NCI-H526 (cell line): ENCODE measurements at regions not wholly inside any gene's neighbourhood (a gene's known extent, or its start where the extent isn't known, plus 50 kb on each side); places are given as distances from the start of the nearest gene placed in this dataset.

Source experiments
- DNase-seq, 2 experiments: peaks; one replicate each; lab custom pipeline; 2025; lab: John Stamatoyannopoulos, UW

DNA sequence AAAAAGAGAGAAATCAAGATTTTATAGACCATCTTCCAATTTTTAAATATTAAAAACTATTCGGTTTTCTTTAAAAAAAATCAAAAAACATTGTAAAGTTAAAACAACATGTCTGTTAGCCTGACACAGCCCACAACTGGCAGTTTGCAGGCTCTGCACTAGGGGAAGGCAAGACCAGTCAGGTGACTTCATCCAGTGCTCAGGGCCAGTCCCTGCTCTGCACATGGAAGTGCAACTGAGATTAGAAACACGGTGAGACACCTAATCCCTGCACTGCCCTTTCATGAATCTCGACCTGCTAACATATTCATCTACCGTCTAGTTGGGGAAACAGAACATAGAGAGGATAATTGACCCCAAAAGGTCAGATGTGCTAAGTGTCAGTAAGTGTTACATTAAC, 135.2 kb downstream of the BARD1 start:
- DNase-seq, result no peak

DNA sequence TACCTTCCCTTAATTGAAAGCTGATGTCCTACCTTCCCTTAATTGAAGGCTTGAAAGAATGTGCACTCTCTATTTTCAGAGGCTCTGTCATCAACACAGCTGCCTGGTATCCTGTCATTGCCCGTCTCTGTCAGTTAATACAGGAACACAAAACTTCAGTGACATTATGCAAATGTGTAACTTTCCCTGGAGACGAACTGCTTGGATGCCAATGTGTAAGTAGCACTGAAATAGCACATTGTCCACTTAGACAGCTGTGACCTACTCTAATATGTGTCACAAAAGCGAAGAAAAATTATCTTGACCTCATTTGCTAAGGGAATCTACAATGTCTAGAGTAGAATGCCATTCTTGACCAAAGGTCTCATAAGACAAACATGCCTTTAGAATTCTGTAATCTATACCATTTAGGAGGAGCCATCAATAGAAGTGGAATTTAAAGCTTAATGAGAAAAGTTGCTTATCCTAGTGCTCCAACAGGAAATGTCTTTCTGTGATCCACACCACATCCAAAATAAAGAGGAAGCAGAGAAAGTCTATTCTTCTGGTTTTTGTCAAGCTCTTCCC, 138.1 kb downstream of the BARD1 start:
- DNase-seq, result peak in 1 of 2 experiments; percentile 43

DNA sequence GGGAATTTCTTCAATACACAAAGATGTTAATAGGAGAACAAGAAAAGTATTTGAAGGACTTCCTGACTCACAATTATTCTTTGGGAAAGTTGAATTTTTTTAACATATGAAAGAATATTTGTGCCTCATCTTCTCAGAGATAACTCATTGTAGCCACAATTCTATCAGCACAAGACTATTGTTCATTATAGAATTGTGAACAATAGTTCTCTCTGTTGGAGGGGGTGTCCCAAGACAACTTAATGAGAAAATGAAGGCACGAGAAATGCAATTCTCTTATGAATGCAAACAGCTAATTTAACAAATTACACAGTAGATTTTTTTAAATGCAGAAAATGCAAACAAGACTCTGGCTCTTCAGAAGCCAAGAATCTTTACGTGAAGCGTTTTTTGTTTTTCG, 157.0 kb downstream of the BARD1 start:
- DNase-seq, result no peak

DNA sequence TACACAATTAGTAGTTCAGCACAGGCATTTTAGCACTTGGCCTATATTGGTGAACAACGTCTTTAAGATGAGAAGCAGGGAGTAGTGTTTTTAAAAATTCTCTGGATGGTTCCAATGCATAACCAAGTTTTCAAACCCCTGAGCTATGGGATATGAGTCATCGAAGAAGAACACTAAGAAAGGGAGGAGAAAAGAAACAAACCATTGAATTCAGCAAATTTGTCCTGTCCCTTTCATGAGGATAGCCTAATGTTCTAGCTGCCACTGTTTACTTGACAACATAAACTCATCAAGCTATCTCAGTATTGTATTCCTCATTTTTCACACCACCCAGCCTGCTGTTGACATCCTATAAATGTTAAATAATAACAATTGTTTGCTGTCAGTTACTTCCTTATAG, 158.0 kb downstream of the BARD1 start:
- DNase-seq, result no peak

DNA sequence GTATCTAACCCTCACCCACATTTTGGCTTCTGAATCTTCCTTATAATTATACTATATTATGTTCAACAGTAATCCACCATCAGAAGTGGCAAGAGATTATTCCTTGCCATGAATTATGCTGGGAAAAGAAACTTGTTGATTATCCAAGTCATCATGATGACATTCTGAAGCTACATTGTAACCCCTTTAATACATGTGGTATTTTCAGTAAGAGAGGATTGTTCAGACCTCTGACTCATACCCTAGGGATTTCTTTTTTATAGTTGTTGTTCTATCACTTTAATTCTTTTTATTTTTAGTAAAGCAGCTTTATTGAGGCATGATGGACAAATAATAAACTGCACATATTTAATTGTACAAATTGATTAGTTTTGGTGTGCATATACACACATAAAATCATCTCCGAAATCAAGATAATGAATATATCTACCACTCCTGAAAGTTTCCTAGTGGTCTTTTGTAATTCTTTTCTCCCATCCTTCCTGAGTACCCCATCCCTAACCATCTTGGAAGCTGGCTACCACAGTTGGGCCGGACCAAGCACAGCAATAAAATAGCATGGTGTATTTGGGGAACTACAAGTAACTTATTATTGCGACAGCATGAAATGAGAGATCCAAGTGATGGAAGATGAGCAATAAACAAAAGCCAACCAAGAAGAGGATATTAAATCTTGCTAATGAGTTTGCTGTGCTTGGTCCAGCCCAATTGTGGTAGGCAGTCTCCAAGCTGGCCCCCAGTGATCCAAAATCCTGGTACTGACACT, 159.9 kb downstream of the BARD1 start:
- DNase-seq, result no peak

DNA sequence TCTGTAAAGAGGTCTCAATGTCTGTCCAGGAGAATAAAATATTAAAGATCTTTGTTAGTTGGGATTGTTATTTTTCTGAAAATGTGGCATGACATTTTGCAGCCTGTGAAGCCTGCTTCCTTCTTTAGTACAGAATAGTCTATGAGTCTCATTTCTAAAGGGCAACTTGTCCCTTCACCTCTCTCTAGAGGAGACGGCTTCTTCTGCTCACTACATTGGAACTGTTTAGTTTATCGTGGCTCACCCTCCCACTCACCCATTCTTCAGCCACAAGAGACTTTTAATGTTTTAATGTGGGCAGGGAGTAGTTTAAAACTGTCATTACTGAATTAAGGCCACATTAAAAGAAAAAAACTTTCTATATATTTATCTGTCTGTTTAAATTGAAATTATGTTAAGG, 161.0 kb downstream of the BARD1 start:
- no peak for DNase-seq

DNA sequence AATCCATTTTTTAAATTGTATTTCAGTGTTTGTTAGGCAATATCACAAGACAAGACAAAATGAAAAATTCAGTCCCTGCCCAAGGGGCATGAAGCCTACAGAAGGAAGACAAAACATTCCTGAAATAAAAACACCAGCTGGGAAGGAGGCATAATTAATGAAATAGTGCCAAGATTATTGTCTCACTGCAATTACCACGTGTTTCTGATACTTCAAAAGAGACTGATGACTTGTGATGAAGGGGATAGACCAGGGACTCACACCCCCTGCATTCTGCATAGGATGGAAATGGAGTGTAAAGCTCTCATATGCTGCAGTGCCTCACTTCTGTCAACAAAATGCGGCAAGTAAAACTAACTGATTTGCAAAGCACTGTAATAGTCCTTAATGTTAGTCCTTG, 178.1 kb downstream of the BARD1 start:
- DNase-seq, result no peak

GRCh38 chr2:214630402-214631045, 179.0 kb downstream of the BARD1 start:
- DNase-seq, result no peak

- no peak for DNase-seq
Observed at GRCh38 chr2:214629875-214630274, 179.6 kb downstream of the BARD1 start.
